Keratinocyte (primary cell): ENCODE measurements at regions not wholly inside any gene's neighbourhood (a gene's known extent, or its start where the extent isn't known, plus 50 kb on each side); places are given as distances from the start of the nearest gene placed in this dataset.

Experiments
- DNase-seq: peaks from one replicate; pipeline ENCODE4 v3.0.0-alpha.2; 2011; ENCODE audit warnings: low read depth, missing footprints, low spot score
- FAIRE-seq: peaks from 2 replicates; lab custom pipeline; 2011; peaks lifted over from hg19 to GRCh38; lab: Jason Lieb, UNC
- H2AFZ ChIP-seq: 2 replicates; pipeline ENCODE4 v1.6.0; 2012; ENCODE audit warnings: low read length, control low read depth, inconsistent platforms; ENCODE audit not compliant: control insufficient read depth
- H3K27ac ChIP-seq: 2 replicates; pipeline ENCODE4 v1.5.1; 2011; ENCODE audit warnings: low read length; ENCODE audit not compliant: control insufficient read depth, insufficient read depth
- H3K27me3 ChIP-seq: 3 replicates; pipeline ENCODE4 v1.6.0; 2011; ENCODE audit warnings: low read length; ENCODE audit not compliant: control insufficient read depth, insufficient read depth; ENCODE audit errors: extremely low read depth
- H3K36me3 ChIP-seq, 2 experiments: 2 replicates in 1 of 2; 3 replicates in 1 of 2; pipeline ENCODE4 v1.5.1; 2011; ENCODE audit warnings: low read length in 2 of 2, mild to moderate bottlenecking in 1 of 2; ENCODE audit not compliant: control insufficient read depth in 2 of 2, insufficient read depth in 2 of 2; ENCODE audit errors: extremely low read depth in 1 of 2
- H3K4me1 ChIP-seq: 3 replicates; pipeline ENCODE4 v1.5.1; 2011; ENCODE audit warnings: low read length; ENCODE audit not compliant: control insufficient read depth, insufficient read depth; ENCODE audit errors: extremely low read depth
- H3K4me2 ChIP-seq: 3 replicates; pipeline ENCODE4 v1.6.0; 2011; ENCODE audit warnings: low read depth, low read length; ENCODE audit not compliant: control insufficient read depth, insufficient read depth; ENCODE audit errors: extremely low read depth
- H3K4me3 ChIP-seq, 3 experiments: fragments of 200-600 bp in 1 of 3; sonication (generic) in 1 of 3; 2 replicates in 2 of 3; 3 replicates in 1 of 3; pipeline ENCODE4 v1.5.1; 2011 to 2016; ENCODE audit warnings: low read length in 3 of 3, mild to moderate bottlenecking in 3 of 3, control low read depth in 2 of 3, inconsistent platforms in 1 of 3, low read depth in 1 of 3, mixed read lengths in 1 of 3, mixed run types in 1 of 3, moderate library complexity in 1 of 3; ENCODE audit not compliant: control insufficient read depth in 2 of 3, insufficient read depth in 2 of 3; ENCODE audit errors: extremely low read depth in 1 of 3
- H3K79me2 ChIP-seq: 2 replicates; pipeline ENCODE4 v1.6.0; 2012; ENCODE audit warnings: low read length; ENCODE audit not compliant: control insufficient read depth, insufficient read depth
- H3K9ac ChIP-seq: 3 replicates; pipeline ENCODE4 v1.6.0; 2011; ENCODE audit warnings: low read length; ENCODE audit not compliant: control insufficient read depth, insufficient read depth; ENCODE audit errors: extremely low read depth
- H3K9me1 ChIP-seq: 3 replicates; pipeline ENCODE4 v1.6.0; 2011; ENCODE audit warnings: low read length; ENCODE audit not compliant: control insufficient read depth, insufficient read depth; ENCODE audit errors: extremely low read depth
- H3K9me3 ChIP-seq: 2 replicates; pipeline ENCODE4 v1.5.1; 2012; ENCODE audit warnings: low read depth, low read length; ENCODE audit not compliant: control insufficient read depth
- H4K20me1 ChIP-seq: 3 replicates; pipeline ENCODE4 v1.6.0; 2011; ENCODE audit warnings: low read length; ENCODE audit not compliant: control insufficient read depth, insufficient read depth; ENCODE audit errors: extremely low read depth
- EZH2 ChIP-seq: IDR thresholded peaks from one replicate; pipeline ENCODE4 v1.6.1; 2012; ENCODE audit warnings: inconsistent platforms, mild to moderate bottlenecking, low read length, moderate library complexity
- dilution Hi-C: fragments of 300-500 bp; cut with MboI; formaldehyde crosslinking; loops from one replicate; pipeline ENCODE4 v1.7.0; 2020; ENCODE audit warnings: low sequenced_read_pairs; ENCODE audit not compliant: extremely low pct_ligation_motif_present
- TF ChIP-seq, protein P1 (sequence below), 3 experiments: IDR thresholded peaks in 1 of 3; conservative IDR thresholded peaks in 1 of 3; optimal IDR thresholded peaks in 1 of 3; 2 replicates in 2 of 3; 3 replicates in 1 of 3; pipeline versions ENCODE3 to v1.5.1; 2011; ENCODE audit warnings: low read length in 3 of 3, mild to moderate bottlenecking in 3 of 3, moderate library complexity in 2 of 3, control low read depth in 1 of 3, inconsistent platforms in 1 of 3; ENCODE audit not compliant: insufficient read depth in 2 of 3; ENCODE audit errors: extremely low read depth in 1 of 3

DNA sequence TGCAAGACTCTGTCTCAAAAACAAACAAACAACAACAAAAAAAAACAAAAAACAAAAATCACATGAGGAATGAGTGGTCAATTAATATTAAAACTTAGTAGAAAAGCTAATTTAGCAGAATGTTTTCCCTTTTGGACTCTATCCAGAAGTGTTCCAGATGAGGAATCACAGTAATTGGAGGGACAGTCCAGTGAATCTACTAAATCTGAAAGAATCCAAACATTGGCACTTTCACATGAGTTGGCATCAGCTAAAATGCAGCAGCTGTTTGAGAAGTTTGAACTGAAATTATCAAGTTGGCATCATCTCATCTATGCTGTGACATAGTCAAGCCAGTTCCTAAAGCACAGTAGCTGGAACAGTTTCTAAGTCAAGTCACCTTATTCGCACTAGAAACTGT is 367.8 kb downstream of the PPP1R3A start:
- FAIRE-seq (no peak), DNase-seq (no peak)
- dilution Hi-C loops, result no loop called here
- Histone ChIP-seq H3K79me2 (no peaks in the 10 kb centered on the region), H4K20me1 (no peaks in the 10 kb centered on the region), H3K4me3 (no peak overlapping the region), H3K36me3 (no peaks in the 10 kb centered on the region), H3K4me2 (no peak overlapping the region), H3K9me1 (no peaks in the 10 kb centered on the region), H3K4me1 (no peaks in the 10 kb centered on the region), H3K9me3 (no peaks in the 10 kb centered on the region), H3K9ac (no peak overlapping the region), H3K27ac (no peak overlapping the region), H2AFZ (no peak overlapping the region), H3K27me3 (no peaks in the 10 kb centered on the region)
- TF ChIP-seq EZH2, result no peak
- TF ChIP-seq, protein P1, sequence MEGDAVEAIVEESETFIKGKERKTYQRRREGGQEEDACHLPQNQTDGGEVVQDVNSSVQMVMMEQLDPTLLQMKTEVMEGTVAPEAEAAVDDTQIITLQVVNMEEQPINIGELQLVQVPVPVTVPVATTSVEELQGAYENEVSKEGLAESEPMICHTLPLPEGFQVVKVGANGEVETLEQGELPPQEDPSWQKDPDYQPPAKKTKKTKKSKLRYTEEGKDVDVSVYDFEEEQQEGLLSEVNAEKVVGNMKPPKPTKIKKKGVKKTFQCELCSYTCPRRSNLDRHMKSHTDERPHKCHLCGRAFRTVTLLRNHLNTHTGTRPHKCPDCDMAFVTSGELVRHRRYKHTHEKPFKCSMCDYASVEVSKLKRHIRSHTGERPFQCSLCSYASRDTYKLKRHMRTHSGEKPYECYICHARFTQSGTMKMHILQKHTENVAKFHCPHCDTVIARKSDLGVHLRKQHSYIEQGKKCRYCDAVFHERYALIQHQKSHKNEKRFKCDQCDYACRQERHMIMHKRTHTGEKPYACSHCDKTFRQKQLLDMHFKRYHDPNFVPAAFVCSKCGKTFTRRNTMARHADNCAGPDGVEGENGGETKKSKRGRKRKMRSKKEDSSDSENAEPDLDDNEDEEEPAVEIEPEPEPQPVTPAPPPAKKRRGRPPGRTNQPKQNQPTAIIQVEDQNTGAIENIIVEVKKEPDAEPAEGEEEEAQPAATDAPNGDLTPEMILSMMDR (optimal IDR thresholded peaks at IDR 0.05 in 1 of 3, IDR thresholded peaks at IDR 0.05 in 1 of 3, conservative IDR thresholded peaks at IDR 0.05 in 1 of 3; ENCODE audit: extremely low read depth in 1 of 3, insufficient read depth in 2 of 3, low read length in 3 of 3), result no peak

DNA sequence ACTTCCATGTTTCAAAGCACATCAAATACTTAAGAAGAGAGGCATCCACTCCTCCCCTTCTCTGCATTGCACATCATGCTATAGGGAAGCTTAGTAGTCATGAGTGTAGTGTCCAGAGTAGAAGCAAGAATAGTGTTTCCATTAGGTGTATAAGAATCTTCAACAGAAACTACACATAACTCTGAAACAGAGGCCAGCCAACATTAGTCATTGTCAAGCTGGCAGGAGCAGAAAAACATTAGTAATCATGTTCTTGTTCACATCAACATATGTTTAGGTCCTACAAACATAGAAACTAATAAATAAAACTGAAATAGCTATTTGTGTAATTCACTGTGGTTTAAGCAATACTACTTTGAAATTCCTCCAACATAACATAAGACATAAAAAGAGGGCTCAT is 370.2 kb downstream of the PPP1R3A start:
- no peaks in the 10 kb centered on the region for H3K9me3 ChIP-seq
- DNase-seq (no peak), FAIRE-seq (no peak)
- H3K27me3 ChIP-seq, result no peaks in the 10 kb centered on the region
- TF ChIP-seq, protein P1 (optimal IDR thresholded peaks at IDR 0.05 in 1 of 3, IDR thresholded peaks at IDR 0.05 in 1 of 3, conservative IDR thresholded peaks at IDR 0.05 in 1 of 3; ENCODE audit: extremely low read depth in 1 of 3, insufficient read depth in 2 of 3, low read length in 3 of 3), result no peak
- TF ChIP-seq EZH2, result no peak
- H3K27ac ChIP-seq, result no peak overlapping the region
- dilution Hi-C loops, result no loop called here
- H3K79me2 ChIP-seq, result no peaks in the 10 kb centered on the region
- H2AFZ ChIP-seq, result no peak overlapping the region
- no peaks in the 10 kb centered on the region for H3K36me3 ChIP-seq
- H4K20me1 ChIP-seq, result no peaks in the 10 kb centered on the region
- H3K4me1 ChIP-seq, result no peaks in the 10 kb centered on the region
- no peak overlapping the region for H3K4me3 ChIP-seq
- no peak overlapping the region for H3K9ac ChIP-seq
- H3K9me1 ChIP-seq, result no peaks in the 10 kb centered on the region
- no peak overlapping the region for H3K4me2 ChIP-seq
